Activated CD8-positive, alpha-beta memory T cell treated with anti-CD3 and anti-CD28 coated beads, Interleukin-2, amount 50 U/mL, for 1 hour (primary cell): ENCODE measurements at regions not wholly inside any gene's neighbourhood (a gene's known extent, or its start where the extent isn't known, plus 50 kb on each side); places are given as distances from the start of the nearest gene placed in this dataset.
A peak's percentile ranks its signal among the peaks of the same experiment; 100 is the strongest.
"Not testable (repeated sequence)": the region's sequence is repeated elsewhere in the genome, so short reads cannot be mapped to it uniquely, and the experiment has no call there.

Source experiments
- DNase-seq: peaks from one replicate; pipeline ENCODE4 v3.0.0-alpha.2; 2020; ENCODE audit errors: extremely low read depth

- no peak for DNase-seq
Measured at GRCh38 chr9:97773091-97773490, 76.0 kb upstream of the XPA start.

DNA sequence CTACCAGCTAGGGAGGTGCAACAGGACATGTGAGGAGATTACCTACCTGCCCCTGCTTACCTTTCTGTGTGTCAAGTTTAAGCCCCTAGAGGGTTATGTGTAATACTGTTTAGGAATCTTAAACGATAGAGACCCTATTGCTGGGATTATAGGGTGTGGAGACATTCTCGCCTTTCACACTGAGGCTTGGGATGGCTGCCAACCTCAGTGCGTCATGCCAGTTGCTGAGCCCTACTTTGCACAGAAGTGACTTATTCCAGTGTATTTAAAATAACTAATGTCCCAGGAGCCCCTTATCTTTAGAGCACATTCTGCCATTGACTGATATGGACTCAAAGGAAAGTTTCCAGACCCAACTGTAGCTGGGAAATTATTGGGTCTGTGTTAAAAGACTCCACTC is 76.6 kb upstream of the XPA start:
- DNase-seq = no peak

GRCh38 chr9:97774673-97775072 is 77.5 kb upstream of the XPA start:
- DNase-seq = no peak

- not testable (repeated sequence) for DNase-seq
Measured at GRCh38 chr9:97778740-97779139, 74.3 kb upstream of the FOXE1 start.

- DNase-seq = no peak
Measured at GRCh38 chr9:97779608-97780007, 73.4 kb upstream of the FOXE1 start.

- no peak for DNase-seq
Measured at GRCh38 chr9:97781902-97782301, 71.1 kb upstream of the FOXE1 start.

- DNase-seq = no peak
Measured at GRCh38 chr9:97786341-97786740, 66.7 kb upstream of the FOXE1 start.

- DNase-seq = no peak
Measured at GRCh38 chr9:97787551-97787950, 65.5 kb upstream of the FOXE1 start.

GRCh38 chr9:97788763-97789663 is 64.0 kb upstream of the FOXE1 start:
- DNase-seq = no peak

GRCh38 chr9:97790542-97790941 is 62.5 kb upstream of the FOXE1 start:
- DNase-seq = no peak

GRCh38 chr9:97791542-97791941 is 61.5 kb upstream of the FOXE1 start:
- no peak for DNase-seq

DNA sequence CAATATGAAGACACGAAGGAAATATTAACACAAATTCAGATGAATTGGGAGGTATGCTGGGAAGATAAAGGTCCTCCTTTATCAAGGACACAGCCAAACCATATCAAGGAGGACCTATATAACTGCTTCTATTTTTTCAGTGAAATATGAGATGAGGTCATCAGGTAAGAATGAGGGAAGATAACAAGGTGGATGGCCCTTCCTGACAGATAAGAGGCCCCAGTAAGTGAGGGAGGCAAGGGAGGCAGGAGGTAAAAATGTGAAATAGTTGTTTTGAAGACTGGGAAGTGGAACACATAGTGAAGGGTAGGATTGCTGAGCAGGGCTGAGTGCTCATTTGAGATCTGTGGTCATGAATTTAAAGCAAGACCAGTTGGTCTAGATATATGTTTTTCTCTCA is 60.0 kb upstream of the FOXE1 start:
- no peak for DNase-seq

DNA sequence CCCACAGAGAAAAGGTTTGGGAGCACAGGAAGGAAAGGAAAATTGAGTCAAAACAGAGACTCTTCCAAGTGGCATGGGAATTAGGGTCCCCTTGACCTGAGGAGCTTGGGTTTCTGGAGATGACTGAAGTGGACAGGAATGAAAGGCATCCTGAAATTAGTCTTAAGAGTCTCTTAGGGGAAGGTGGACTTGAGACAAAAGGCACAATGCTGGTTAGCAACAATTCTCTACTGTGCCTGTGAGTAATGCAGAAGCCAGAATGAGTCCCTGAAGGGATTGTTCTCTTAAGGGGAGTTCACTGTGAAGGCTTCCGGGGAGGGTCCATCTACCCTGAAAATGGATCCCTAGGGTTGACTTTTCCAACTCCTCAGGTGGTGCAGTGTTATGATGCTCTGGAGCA is 58.4 kb upstream of the FOXE1 start:
- DNase-seq = no peak

DNA sequence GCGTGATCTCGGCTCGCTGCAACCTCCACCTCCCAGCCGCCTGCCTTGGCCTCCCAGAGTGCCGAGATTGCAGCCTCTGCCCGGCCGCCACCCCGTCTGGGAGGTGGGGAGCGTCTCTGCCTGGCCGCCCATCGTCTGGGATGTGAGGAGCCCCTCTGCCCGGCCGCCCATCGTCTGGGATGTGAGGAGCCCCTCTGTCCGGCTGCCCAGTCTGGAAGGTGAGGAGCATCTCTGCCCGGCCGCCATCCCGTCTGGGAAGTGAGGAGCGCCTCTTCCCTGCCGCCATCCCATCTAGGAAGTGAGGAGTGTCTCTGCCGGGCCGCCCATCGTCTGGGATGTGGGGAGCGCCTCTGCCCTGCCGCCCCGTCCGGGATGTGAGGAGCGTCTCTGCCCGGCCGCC is 56.9 kb upstream of the FOXE1 start:
- DNase-seq = not testable (repeated sequence)

- DNase-seq = no peak
Measured at GRCh38 chr9:97801180-97801579, 51.8 kb upstream of the FOXE1 start.

- no peak for DNase-seq
Measured at GRCh38 chr9:97802276-97802675, 50.8 kb upstream of the FOXE1 start.

- peak; percentile 46 for DNase-seq
Measured at GRCh38 chr9:97803167-97804058, 49.6 kb upstream of the FOXE1 start.
